ELR (cell line): ENCODE measurements at regions not wholly inside any gene's neighbourhood (a gene's known extent, or its start where the extent isn't known, plus 50 kb on each side); places are given as distances from the start of the nearest gene placed in this dataset.
A peak's percentile ranks its signal among the peaks of the same experiment; 100 is the strongest.

Experiments
- DNase-seq: peaks from one replicate; pipeline ENCODE4 v3.0.0-alpha.2; 2015; ENCODE audit warnings: low read depth

DNA sequence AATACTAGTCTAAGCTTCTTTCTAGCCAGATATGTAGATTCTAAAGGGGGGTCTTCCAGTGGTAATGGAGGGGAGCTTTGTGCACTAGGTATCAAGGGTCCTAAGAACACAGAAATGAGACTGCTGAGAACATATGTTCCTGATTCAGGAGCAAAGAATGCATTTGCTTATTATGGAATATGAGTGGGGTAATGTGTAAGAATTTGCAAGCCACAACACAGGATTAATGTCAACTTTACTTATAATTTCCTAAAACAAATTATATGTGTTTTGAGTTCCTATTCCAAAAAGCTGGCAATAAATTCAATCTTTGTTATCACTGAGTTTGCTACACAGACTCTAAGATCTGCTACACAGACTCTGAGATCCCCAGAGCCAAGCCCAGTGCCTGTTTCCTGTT lies 357.0 kb upstream of the PTBP2 start:
- peak; percentile 81 for DNase-seq

DNA sequence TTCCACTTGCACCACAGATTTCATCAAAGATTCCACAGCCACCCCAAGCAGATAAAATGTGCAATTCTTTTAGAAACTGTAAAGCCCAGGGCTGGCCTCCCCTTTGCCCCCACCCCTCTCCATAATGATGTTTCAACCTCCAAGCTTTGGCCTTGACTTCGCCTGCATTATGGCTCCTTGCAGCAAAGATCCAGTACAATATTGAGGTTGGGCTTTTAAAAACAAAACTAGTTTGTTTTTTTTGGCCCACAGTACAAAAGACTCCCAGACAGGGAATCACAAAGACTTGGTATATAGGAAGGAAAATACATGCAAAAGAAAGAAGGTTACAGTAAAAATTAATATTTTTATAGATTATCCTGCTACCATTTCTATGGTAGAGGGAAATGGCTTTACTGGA lies 356.5 kb upstream of the PTBP2 start:
- DNase-seq = no peak

DNA sequence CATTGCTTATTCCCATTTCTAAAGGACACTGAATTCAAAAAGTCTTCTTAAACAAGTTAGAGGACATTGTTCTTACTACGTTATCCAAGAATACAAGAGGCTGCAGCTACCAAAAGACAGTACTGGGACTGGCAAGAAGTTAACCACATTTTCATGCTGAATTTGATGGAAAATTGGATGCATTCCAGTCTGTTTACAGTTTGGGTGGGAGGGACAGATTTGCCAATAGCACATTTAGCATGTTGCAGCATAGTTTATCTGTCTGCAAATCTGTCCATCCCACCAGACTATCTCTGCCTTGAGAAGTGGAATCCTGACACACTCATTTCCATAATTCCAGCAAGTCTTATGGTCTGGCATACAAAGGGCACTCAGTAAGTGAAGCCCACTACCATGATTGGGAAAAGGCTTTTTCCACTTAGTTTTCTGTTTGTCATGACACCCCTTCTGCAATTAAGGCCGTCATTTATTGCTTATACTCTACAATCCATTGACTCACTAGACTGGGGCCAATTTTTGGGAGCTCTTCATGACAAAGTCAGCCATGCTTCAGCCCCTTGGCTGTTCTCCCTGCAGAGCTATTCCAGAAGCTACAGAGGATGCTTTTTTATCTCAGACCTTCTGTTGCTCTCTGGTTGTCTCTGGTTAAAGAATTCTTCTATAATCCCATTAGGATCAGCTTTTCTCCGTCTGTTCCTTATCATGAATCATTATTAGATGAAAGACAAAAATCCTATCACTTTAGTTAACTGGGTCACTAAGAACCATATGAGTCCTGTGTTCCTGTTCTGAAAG lies 355.8 kb upstream of the PTBP2 start:
- peak; percentile 38 for DNase-seq

DNA sequence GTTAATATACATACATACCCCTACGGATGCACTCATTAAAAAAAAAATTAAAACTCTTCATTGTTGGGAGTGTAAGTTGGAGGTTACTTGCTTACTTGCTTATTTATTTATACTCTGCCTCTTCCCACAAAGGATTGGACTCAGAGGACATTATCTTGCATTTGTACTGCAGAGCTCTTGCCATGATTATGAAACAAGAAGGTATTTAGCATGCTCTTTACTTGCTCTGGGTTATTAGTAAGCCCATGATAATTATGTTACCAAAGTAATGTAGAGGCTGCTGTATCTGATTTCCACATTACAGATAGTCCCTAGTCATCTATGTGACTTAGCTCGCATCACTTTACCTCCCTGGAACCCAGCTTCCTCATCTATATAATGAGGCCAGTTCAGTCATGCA lies 355.1 kb upstream of the PTBP2 start:
- DNase-seq = peak; percentile 42

DNA sequence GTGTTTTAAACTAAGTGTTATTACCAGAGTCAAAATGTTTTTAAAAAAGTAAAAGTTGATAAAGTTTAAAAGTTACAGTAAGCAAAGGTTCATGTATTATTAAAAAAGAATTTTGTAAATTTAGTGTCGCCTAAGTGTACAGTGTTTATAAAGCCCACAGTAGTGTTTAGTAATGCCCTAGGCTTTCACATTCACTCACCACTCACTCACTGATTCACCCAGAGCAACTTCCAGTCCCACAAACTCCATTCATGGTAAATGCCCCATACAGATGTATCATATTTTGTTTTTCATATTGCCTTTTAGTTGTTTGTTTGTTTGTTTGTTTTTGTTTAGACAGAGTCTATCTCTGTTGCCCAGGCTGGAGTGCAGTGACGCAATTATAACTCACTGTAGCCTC lies 353.8 kb upstream of the PTBP2 start:
- peak; percentile 68 for DNase-seq

DNA sequence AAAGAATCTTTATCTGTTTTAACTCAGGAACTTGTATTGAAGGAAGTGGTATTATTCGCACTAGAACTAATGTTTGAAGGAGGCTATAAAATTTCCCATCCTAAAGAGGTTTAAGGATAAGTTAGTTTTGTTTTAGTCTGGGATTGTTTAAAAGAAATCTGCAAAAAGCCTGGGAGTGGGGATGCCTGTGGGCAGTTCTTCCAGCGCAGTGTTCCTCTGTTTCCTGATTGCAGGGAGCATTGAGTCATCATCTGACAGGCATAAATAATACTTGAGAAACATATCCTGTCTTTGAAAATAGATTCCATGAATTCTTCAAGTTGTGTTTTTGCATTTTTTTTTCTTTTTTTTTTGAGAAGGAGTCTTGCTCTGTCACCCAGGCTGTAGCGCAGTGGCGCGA lies 350.8 kb upstream of the PTBP2 start:
- peak; percentile 94 for DNase-seq

GRCh38 chr1:96372881-96373280 lies 348.7 kb upstream of the PTBP2 start:
- peak; percentile 44 for DNase-seq

- peak; percentile 49 for DNase-seq
These were observed 347.4 kb upstream of the PTBP2 start for GRCh38 chr1:96374076-96374762.

- DNase-seq = no peak
These were observed 344.7 kb upstream of the PTBP2 start for GRCh38 chr1:96376846-96377245.

DNA sequence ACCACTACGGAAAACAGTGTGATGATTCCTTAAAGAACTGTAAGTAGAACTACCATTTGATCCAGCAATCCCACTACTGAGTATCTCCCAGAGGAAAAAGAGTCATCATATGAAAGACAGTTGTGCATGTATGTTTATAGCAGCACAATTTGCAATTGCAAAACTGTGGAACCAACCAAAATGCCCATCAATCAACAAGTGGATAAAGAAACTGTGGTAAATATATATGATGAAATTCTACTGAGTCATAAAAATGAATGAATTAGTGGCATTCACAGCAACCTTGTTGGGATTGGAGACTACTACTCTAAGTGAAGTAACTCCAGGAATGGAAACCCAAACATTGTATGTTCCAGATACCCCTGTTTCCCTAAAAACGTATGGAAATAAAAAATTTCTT lies 337.0 kb upstream of the PTBP2 start:
- DNase-seq = no peak

DNA sequence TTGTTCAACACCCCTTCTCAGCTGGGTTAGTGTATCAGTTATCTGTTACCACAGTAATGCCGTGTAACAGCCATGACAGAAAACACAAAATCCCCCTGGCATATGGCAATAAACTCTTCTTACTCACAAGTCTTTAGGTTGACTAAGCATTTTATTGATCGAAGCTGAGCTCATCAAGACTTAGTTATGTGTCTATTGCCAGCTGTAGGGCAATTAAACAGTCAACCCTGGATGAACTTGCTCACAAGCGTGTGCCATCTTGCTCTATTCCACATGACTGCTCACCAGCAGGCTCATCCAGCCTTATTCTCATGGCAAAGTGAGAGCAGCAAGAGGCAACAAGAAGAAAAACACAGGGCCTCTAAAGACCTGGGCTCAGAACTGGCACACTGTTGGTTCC lies 333.8 kb upstream of the PTBP2 start:
- DNase-seq = no peak

DNA sequence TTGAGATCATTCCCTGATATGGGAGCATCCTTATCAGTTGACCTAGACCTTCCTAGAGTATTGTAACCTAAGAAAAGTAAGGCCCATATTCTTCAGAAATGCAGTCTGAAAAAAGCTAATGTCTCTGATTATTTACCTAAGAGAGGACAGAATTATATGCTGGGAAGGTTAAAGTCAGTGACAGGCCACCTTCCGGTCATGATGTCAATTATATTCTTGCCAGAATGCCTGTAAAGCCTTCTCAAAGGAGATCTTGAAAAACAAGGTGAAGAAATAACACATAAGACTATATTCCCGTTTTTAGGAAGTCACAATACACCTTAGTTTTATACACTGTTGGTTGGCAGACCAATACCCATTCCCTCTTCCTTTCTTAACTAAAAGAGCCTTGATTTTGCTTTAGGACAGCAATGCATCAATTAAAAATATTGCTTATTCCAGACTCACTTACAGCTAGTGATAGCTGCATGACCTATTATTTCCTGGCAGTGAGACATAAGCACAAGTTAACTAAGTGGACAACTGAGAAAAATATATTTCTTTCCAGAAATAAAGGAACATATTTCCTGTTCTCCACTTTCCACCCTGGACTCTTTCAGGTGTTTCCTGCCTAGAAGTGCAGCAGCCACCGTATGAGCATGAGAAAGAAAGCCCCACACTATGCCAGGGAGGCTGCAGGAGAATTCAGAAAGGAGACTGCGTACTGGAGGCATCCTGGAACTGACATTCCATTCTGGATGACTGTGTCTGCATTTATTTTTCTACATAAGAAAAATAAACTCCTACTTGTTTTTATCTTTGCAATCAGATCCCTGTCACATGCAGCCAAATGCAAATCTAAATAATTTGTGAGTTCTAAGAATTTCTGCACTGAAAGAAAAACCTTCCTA lies 332.9 kb upstream of the PTBP2 start:
- peak; percentile 85 for DNase-seq

GRCh38 chr1:96400089-96400488 lies 321.5 kb upstream of the PTBP2 start:
- no peak for DNase-seq

DNA sequence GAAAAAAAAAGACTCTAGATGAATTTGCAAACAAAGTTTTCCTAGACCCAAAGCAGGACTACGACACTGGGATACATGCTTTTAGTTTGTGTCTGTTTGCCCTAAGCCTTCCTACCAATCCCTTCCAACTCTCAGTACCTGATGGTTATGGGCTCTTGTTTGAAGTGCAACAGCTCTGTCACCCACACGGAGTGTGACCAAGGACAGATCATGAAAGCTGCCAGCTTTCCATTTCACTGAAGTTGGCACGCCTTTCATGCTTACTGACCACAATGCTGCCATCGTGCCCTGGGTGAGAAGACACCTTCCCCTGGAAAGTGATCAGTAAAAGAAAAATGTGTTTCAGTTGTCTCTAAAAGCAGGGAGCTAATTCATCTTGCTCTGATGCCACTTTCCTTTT lies 312.5 kb upstream of the PTBP2 start:
- DNase-seq = no peak

GRCh38 chr1:96409689-96410088 lies 311.9 kb upstream of the PTBP2 start:
- DNase-seq = no peak

- no peak for DNase-seq
These were observed 310.6 kb upstream of the PTBP2 start for GRCh38 chr1:96411006-96411405.

DNA sequence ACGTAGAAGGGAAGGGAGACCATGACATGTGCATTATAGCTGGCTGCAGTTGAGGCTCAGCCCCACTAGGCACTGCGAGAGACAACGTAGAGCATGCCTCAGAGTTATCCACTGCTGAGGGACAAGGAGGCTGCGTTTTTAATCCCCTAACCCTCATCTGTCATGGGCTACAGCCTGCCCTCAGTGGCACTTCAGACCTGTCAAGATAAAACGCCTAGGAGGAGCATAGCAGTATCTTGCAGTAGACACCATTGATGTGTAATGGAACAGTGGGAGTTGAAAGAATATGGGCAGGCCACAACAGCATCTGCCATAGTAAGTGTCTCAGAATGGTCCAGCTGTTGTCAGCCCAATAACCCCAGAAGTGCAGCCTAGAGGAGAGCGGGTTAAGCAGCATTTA lies 307.0 kb upstream of the PTBP2 start:
- no peak for DNase-seq

DNA sequence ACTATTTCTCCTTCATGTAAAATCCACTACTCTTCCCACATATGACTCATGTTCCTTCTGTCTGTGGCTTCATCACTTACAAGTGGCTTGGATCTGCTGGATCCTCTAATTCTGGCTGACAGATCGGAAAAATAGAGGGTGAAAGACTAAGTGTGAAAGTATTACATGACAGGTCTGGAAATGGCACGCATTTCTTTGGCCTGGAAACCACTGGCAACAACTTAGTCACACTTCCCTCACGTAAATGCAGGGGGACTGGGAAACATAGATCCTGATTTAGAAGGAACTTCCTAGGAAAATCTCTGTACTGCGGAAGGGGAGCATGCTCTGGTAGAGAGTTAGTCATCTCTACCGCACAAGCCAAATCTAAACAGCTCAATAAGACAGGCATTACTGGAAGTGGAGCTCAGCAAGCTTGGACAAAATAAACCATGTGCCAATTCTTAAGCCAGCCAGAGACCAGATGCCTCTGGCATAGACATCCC lies 305.4 kb upstream of the PTBP2 start:
- DNase-seq = peak; percentile 99

GRCh38 chr1:96416701-96417444 lies 304.7 kb upstream of the PTBP2 start:
- peak; percentile 26 for DNase-seq

DNA sequence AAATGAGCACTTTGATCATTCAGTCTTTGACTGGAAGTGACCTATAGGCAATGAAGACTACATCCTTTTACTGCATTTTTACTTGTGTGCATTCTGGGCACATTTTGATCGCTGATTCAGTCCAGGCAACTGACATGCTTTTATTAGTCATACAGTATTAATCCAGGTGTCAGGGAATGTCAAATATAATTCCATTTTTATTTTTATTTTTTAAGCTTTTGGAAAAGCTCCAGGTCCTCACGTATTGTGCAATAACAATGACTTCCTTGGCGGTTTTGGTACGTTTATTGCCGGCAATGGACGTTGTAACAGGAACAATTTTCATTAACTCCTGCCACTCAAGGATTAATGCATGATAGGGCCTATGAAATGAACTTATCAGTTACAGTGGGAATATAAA lies 302.6 kb upstream of the PTBP2 start:
- peak; percentile 2 for DNase-seq

- no peak for DNase-seq
These were observed 296.7 kb upstream of the PTBP2 start for GRCh38 chr1:96424877-96425276.
